NCI-H748 (cell line): ENCODE measurements at regions not wholly inside any gene's neighbourhood (a gene's known extent, or its start where the extent isn't known, plus 50 kb on each side); places are given as distances from the start of the nearest gene placed in this dataset.
"Not testable (repeated sequence)": the region's sequence is repeated elsewhere in the genome, so short reads cannot be mapped to it uniquely, and the experiment has no call there.

ENCODE experiments used
- DNase-seq: peaks from one replicate; lab custom pipeline; 2025; ENCODE audit not compliant: unreplicated experiment; lab: John Stamatoyannopoulos, UW

- no peak for DNase-seq
Measured at GRCh38 chr1:241447031-241447644, 72.4 kb downstream of the FH start.

- no peak for DNase-seq
Measured at GRCh38 chr1:241444836-241445235, 74.7 kb downstream of the FH start.

DNA sequence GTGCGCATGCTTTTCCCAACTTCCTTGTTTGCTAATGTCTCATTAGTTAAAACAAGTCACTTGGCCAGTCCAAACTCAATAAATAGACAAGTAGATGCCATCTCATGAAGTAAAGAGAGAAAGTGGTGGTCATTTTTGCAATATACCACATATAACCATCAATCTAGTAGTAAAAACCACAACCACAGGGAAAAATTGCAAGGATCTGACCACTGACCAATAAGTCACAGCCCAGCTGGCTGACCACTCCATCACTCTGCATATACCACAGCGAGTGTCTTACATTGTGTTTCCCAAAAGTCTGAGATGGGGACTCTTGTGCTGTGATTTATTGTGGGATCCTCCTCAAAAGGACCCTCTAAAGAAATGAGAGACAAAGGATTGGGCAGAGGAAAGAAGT, 76.0 kb downstream of the FH start:
- DNase-seq, result no peak

DNA sequence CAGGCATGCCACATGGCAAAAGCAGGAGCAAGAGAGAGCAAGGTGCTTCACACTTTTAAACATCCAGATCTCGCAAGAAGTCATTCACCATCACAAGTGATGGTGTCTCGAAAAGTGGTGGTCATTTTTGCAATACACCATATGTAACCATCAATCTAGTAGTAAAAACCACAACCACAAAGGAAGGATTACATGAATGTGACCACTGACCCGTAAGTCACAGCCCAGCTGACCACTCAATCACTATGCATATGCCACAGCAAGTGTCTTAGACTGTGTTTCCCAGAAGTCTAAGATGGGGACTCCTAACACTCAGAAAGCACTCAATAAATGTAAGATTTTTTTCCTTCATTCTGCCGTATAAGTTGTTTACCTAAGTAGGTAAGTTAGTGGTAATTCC, 76.9 kb downstream of the FH start:
- DNase-seq, result no peak

DNA sequence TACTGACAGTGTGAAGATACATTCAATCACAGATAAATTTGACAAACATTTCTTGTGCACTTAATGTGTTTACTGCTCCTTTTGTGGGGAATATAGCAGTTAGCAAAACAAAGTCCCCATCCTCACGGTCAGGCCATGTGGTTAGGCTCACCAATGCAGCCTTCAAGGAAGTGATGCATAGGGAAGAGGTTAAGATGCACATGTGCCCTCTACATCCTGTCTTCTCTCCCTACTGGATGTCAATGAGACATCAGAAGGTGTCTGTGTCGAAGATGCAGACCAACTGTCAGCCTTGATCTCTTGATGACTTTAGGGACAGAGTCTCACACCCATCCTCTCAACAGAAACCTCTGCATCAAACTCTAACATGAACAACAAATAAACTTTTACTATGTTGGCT, 78.7 kb downstream of the FH start:
- DNase-seq, result no peak

GRCh38 chr1:241438686-241439085, 80.9 kb downstream of the FH start:
- DNase-seq, result not testable (repeated sequence)

DNA sequence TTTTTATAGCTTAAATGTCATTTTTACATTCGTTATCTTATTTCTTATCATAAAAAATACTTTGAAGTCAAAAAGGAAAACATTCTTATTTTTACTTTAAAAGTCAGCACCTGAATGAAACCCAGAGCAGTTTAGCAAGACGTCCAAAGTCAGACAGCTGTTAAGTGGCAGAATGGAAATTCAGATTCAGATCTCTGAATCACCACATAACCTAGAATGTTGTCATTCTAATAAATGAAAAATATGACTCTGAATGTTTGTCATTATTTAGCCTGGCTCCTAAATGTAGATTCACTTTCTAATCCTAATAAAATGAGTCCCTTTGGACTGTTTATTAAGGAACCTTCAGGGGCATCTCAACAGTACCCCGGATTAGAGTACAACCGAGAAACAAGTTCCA, 75.2 kb upstream of the RGS7 start:
- no peak for DNase-seq

DNA sequence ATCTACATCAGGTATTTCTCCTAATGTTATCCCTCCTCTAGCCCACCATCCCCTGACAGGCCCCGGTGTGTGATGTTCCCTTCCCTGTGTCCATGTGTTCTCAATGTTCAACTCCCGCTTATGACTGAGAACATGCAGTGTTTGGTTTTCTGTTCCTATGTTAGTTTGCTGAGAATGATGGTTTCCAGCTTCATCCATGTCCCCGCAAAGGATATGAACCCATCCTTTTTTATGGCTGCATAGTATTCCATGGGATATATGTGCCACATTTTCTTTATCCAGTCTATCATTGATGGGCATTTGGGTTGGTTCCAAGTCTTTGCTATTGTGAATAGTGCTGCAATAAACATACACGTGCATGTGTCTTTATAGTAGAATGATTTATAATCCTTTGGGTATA, 68.1 kb upstream of the RGS7 start:
- not testable (repeated sequence) for DNase-seq

GRCh38 chr1:241424480-241424971, 67.5 kb upstream of the RGS7 start:
- no peak for DNase-seq

DNA sequence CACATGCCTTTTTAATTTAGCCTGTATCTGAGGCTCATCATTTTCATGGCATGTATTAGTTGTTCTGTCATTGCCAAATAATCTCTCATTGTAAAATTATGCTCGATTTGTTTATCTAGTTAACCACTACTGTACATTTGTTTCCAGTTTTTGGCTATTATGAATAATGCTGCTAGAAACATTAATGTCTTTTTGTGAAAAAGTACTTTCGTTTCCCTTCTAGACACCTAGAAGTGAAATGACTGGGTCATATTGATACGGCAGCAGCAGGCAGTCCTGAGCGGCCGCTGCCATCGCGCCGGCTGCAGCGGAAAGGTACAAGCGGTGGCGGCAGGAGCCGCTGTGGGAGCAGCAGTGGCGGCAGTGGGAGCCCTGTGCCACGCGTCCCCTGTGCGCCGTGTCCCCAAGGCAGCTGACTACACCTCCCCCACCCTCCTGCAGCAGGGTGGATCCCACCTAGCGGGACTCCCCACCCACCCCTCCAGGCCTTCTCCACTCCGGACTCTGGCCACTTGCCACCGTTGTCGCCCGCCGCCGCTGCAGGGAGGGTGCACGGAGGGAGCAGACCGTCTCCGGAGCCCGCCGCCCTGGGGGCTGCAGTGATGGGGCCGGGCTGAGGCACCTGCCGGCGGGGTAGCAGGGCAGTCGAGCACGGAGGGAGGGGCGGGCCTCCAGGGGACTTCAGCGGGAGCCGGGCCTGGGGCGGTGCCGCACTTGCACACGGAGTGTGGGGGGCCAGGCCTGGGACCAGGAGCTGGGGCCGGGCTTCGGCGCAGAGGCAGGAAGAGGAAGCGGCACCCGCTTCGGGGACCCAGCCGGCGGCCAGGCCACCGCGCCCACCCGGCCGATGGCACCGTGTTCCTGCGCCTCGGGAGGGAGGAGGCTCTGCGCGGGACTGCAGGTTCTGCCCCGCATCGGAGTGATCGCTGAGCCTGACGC, 66.8 kb upstream of the RGS7 start:
- peak; percentile 81 for DNase-seq

- no peak for DNase-seq
Measured at GRCh38 chr1:241422470-241422869, 65.5 kb upstream of the RGS7 start.

- DNase-seq, result no peak
Measured at GRCh38 chr1:241419986-241420385, 63.0 kb upstream of the RGS7 start.

GRCh38 chr1:241417258-241417657, 60.3 kb upstream of the RGS7 start:
- DNase-seq, result no peak

DNA sequence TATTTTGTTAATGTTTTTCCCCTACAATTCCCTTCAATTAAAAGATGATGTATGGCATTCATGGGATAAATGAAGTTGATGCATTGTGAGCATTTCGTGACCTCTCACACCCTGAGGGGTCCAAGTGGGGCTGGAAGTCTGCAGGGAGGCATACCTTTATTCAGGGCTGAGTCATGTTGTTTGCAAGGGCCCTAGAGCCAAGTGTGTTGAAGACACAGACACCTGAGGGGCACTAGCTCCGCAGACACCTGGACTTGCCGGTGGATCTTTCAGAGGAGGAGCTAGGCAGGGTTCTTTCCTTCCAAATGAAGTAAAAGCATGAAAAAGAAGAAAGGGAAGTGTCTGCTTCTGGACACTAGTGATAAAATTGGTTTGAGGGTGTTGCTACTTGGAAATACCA, 57.0 kb upstream of the RGS7 start:
- no peak for DNase-seq

- DNase-seq, result no peak
Measured at GRCh38 chr1:241413386-241413785, 56.4 kb upstream of the RGS7 start.

DNA sequence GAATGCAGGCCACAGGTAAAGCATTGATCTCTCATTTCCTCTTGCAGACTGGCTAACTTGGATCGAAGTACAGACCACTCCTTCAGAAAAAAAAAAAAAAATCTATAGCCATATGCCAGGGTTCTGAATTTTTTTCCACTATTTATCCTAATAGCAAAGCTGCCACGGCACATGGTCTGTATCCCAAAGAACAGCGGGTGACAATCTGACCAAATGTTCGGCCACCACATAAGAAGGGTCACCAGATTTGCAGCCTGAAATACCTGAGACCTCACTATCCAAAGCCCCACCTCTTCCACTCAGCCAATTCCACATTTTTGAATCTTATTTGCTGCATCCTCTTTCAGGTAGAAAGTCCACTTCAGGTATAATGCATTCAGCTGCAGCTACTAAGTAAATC, 55.6 kb upstream of the RGS7 start:
- DNase-seq, result no peak

- no peak for DNase-seq
Measured at GRCh38 chr1:241411776-241412338, 54.9 kb upstream of the RGS7 start.

GRCh38 chr1:241411056-241411775, 54.2 kb upstream of the RGS7 start:
- DNase-seq, result peak; percentile 62

- DNase-seq, result peak; percentile 34
Measured at GRCh38 chr1:241408170-241408569, 51.2 kb upstream of the RGS7 start.
